Mesenchymal stem cell (in vitro differentiated cells and primary cell): ENCODE measurements at regions not wholly inside any gene's neighbourhood (a gene's known extent, or its start where the extent isn't known, plus 50 kb on each side); places are given as distances from the start of the nearest gene placed in this dataset.

ENCODE experiments used
- DNase-seq: peaks from one replicate; pipeline ENCODE4 v3.0.0-alpha.2; 2013
- H2AFZ ChIP-seq: one replicate; pipeline ENCODE4 v1.6.1; 2013; ENCODE audit warnings: low read depth, mild to moderate bottlenecking, control low read depth, inconsistent platforms, low read length, moderate library complexity
- H2AK5ac ChIP-seq: 2 replicates; pipeline ENCODE4 v1.6.1; 2013; ENCODE audit warnings: low read length, moderate library complexity, mild to moderate bottlenecking, inconsistent platforms; ENCODE audit not compliant: severe bottlenecking
- H2BK120ac ChIP-seq: one replicate; pipeline ENCODE4 v1.6.1; 2013; ENCODE audit warnings: low read depth, mild to moderate bottlenecking, inconsistent platforms, low read length, moderate library complexity
- H2BK12ac ChIP-seq, 2 experiments: one replicate each; pipeline ENCODE4 v1.6.1; 2013; ENCODE audit warnings: inconsistent platforms in 2 of 2, low read length in 2 of 2, mild to moderate bottlenecking in 2 of 2, moderate library complexity in 2 of 2, control low read depth in 1 of 2
- H2BK15ac ChIP-seq: one replicate; pipeline ENCODE4 v1.6.1; 2013; ENCODE audit warnings: mild to moderate bottlenecking, low read depth, inconsistent platforms; ENCODE audit not compliant: poor library complexity, severe bottlenecking
- H2BK5ac ChIP-seq: 2 replicates; pipeline ENCODE4 v1.6.1; 2013; ENCODE audit warnings: low read depth, mild to moderate bottlenecking, low read length, control low read depth, inconsistent platforms; ENCODE audit not compliant: poor library complexity, severe bottlenecking
- H3K14ac ChIP-seq, 2 experiments: one replicate each; pipeline ENCODE4 v1.6.1; 2013; ENCODE audit warnings: inconsistent platforms in 2 of 2, low read length in 2 of 2, control low read depth in 1 of 2, mild to moderate bottlenecking in 1 of 2, moderate library complexity in 1 of 2
- H3K18ac ChIP-seq, 2 experiments: one replicate each; pipeline ENCODE4 v1.6.1; 2013; ENCODE audit warnings: inconsistent platforms in 2 of 2, low read length in 2 of 2, control low read depth in 1 of 2, low read depth in 1 of 2, mild to moderate bottlenecking in 1 of 2
- H3K23ac ChIP-seq, 2 experiments: one replicate each; pipeline ENCODE4 v1.6.1; 2013; ENCODE audit warnings: inconsistent platforms in 2 of 2, low read length in 2 of 2, mild to moderate bottlenecking in 2 of 2, moderate library complexity in 2 of 2, control low read depth in 1 of 2
- H3K27ac ChIP-seq: 2 replicates; pipeline ENCODE4 v1.5.1; 2013; ENCODE audit warnings: mild to moderate bottlenecking, moderate library complexity, low read length, control low read depth, inconsistent platforms; ENCODE audit not compliant: poor library complexity, severe bottlenecking
- H3K27me3 ChIP-seq, 2 experiments: 2 replicates each; pipeline versions ENCODE4 v1.6.1 to v1.7.0; 2013; ENCODE audit warnings: low read length in 2 of 2, mild to moderate bottlenecking in 2 of 2, moderate library complexity in 2 of 2, control low read depth in 1 of 2, inconsistent platforms in 1 of 2; ENCODE audit not compliant: control insufficient read depth in 1 of 2, insufficient read depth in 1 of 2
- H3K36me3 ChIP-seq, 2 experiments: 2 replicates each; pipeline versions ENCODE4 v1.6.1 to v1.7.0; 2013; ENCODE audit warnings: low read length in 2 of 2, control low read depth in 1 of 2, inconsistent platforms in 1 of 2, low read depth in 1 of 2, mild to moderate bottlenecking in 1 of 2; ENCODE audit not compliant: insufficient read depth in 2 of 2, control insufficient read depth in 1 of 2
- H3K4ac ChIP-seq, 2 experiments: one replicate each; pipeline ENCODE4 v1.6.1; 2013; ENCODE audit warnings: inconsistent platforms in 2 of 2, low read length in 2 of 2, mild to moderate bottlenecking in 2 of 2, moderate library complexity in 2 of 2, control low read depth in 1 of 2, low read depth in 1 of 2
- H3K4me1 ChIP-seq: 2 replicates; pipeline ENCODE4 v1.6.1; 2013; ENCODE audit warnings: low read depth, low read length, control low read depth; ENCODE audit not compliant: control insufficient read depth, insufficient read depth
- H3K4me2 ChIP-seq: 2 replicates; pipeline ENCODE4 v1.6.1; 2013; ENCODE audit warnings: low read length, mild to moderate bottlenecking, inconsistent platforms; ENCODE audit not compliant: poor library complexity, severe bottlenecking
- H3K4me3 ChIP-seq, 2 experiments: 2 replicates each; pipeline versions ENCODE4 v1.5.1 to v1.7.0; 2013; ENCODE audit warnings: low read length in 2 of 2, mild to moderate bottlenecking in 2 of 2, control low read depth in 1 of 2, low read depth in 1 of 2; ENCODE audit not compliant: insufficient read depth in 1 of 2
- H3K79me1 ChIP-seq: replicated peaks from 2 replicates; pipeline ENCODE4 v1.6.1; 2013; ENCODE audit warnings: mild to moderate bottlenecking, control low read depth, low read length, inconsistent platforms; ENCODE audit not compliant: poor library complexity, severe bottlenecking
- H3K9ac ChIP-seq: 2 replicates; pipeline ENCODE4 v1.7.0; 2013; ENCODE audit warnings: mild to moderate bottlenecking, low read length, moderate library complexity
- H3K9me3 ChIP-seq: 2 replicates; pipeline ENCODE4 v1.7.0; 2013; ENCODE audit warnings: mild to moderate bottlenecking, low read length; ENCODE audit not compliant: control insufficient read depth
- H4K8ac ChIP-seq: one replicate; pipeline ENCODE4 v1.6.1; 2013; ENCODE audit warnings: inconsistent platforms, mild to moderate bottlenecking, low read length, moderate library complexity
- H4K91ac ChIP-seq: one replicate; pipeline ENCODE4 v1.6.1; 2013; ENCODE audit warnings: mild to moderate bottlenecking, low read length, inconsistent platforms
- WGBS: methylation state at CpG from one replicate; pipeline ENCODE4 v1.1.7; 2013; ENCODE audit warnings: mixed read lengths; 5-methylcytosine and 5-hydroxymethylcytosine counted together

- H3K4me1 ChIP-seq: peaks cover 9% of the 10 kb centered on the region
- no peak overlapping the region for H2BK5ac ChIP-seq
- no peaks in the 10 kb centered on the region for H3K36me3 ChIP-seq
- no peak overlapping the region for H3K18ac ChIP-seq
- no peak overlapping the region for H2AK5ac ChIP-seq
- no peak overlapping the region for H3K27ac ChIP-seq
- no peaks in the 10 kb centered on the region for H3K27me3 ChIP-seq
- H3K9ac ChIP-seq: no peak overlapping the region
- no peak overlapping the region for H3K4ac ChIP-seq
- no peak overlapping the region for H2BK12ac ChIP-seq
- no peak overlapping the region for H2BK120ac ChIP-seq
- H4K8ac ChIP-seq: no peak overlapping the region
- H3K4me3 ChIP-seq: no peak overlapping the region
- H2BK15ac ChIP-seq: no peak overlapping the region
- H4K91ac ChIP-seq: no peak overlapping the region
- H3K23ac ChIP-seq: no peak overlapping the region
- DNase-seq: peak; percentile 75
- H2AFZ ChIP-seq: no peak overlapping the region
- H3K9me3 ChIP-seq: no peaks in the 10 kb centered on the region
- no peak overlapping the region for H3K14ac ChIP-seq
- H3K79me1 ChIP-seq: no peaks in the 10 kb centered on the region
- no peak overlapping the region for H3K4me2 ChIP-seq
These were observed 112.1 kb downstream of the TNFSF18 start for GRCh38 chr1:172938681-172939080.

DNA sequence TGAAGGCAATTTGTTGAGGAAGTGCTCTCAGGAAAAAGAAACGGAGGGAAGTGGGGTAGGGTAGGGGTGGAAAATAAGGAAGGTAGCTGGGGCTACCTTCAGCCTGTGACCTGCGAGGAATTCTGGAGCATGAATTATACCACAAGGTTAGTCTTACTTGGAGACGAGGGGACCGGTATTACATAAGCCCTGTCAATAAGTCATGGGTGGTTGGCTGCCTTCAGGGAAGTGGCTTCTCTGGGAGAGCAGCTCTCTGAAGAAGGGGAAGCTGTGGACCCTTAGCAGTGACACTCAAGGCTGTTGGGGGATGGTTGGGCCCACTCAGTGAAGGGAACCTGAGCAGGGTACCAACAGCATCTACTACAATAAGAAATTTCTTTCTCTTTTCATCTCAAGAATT is 111.3 kb downstream of the TNFSF18 start:
- 87% methylated on average over 4 of the region's 4 CpGs for WGBS
- Histone ChIP-seq H3K27me3 (no peaks in the 10 kb centered on the region), H2BK5ac (no peak overlapping the region)

DNA sequence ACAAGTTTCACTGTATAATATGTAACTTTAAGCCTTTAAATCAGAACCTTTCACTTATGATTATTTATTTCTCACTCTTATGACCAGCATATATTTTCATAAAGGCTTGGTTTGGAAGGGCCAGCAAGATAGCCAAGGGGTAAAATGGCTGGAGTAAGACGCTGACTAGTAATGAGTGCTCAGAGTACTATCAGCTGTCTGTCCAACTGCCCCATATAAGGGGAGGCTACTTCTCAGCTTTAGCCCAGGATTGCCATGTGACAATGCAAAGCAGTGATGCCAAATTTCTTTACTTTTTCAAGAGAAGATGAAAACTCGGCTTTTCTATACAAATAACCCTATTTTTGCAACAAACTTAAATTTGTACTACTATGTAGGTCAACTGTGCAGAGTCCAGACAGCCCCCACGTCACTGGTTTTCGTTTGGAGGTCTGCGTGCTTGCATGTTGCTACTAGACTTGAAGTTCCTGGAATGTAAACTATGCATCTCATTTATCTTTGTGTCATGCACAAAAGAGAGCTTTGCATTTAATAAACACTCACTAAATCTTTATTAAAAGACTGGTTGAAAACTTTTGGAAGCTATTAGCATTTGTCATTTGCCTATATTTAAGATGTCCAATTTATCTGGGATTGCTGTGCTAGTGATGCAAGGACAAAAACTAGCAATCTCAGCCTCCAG is 110.4 kb downstream of the TNFSF18 start:
- no peaks in the 10 kb centered on the region for H3K36me3 ChIP-seq
- no peak overlapping the region for H3K23ac ChIP-seq
- H2AFZ ChIP-seq: no peak overlapping the region
- H3K4me2 ChIP-seq: no peak overlapping the region
- H3K9ac ChIP-seq: no peak overlapping the region
- H4K91ac ChIP-seq: peak overlapping the region; percentile 82
- peak overlapping the region in 1 of 2 experiments; percentile 100 for H3K18ac ChIP-seq
- H2BK15ac ChIP-seq: no peak overlapping the region
- H2BK120ac ChIP-seq: peak overlapping the region; percentile 91
- H3K4me3 ChIP-seq: no peak overlapping the region
- no peaks in the 10 kb centered on the region for H3K79me1 ChIP-seq
- H3K4ac ChIP-seq: peak overlapping the region in 1 of 2 experiments; percentile 54
- H2BK12ac ChIP-seq: peak overlapping the region; percentile 94 to 99
- H3K9me3 ChIP-seq: no peaks in the 10 kb centered on the region
- WGBS: 3% methylated on average over 5 of the region's 5 CpGs
- H2BK5ac ChIP-seq: no peak overlapping the region
- H3K27ac ChIP-seq: no peak overlapping the region
- H3K27me3 ChIP-seq: no peaks in the 10 kb centered on the region
- H3K4me1 ChIP-seq: peaks cover 9% of the 10 kb centered on the region
- no peak overlapping the region for H4K8ac ChIP-seq
- H3K14ac ChIP-seq: no peak overlapping the region
- peak; percentile 91 for DNase-seq
- no peak overlapping the region for H2AK5ac ChIP-seq

More for the DNA sequence above, 111.3 kb downstream of the TNFSF18 start:
- no peak overlapping the region for H3K9ac ChIP-seq
- peak overlapping the region in 1 of 2 experiments; percentile 37 for H3K14ac ChIP-seq
- peak overlapping the region; percentile 72 to 85 for H3K4ac ChIP-seq
- no peak for DNase-seq
- no peak overlapping the region for H3K27ac ChIP-seq
- peak overlapping the region; percentile 98 for H4K91ac ChIP-seq
- peak overlapping the region; percentile 94 to 99 for H3K18ac ChIP-seq
- H3K4me3 ChIP-seq: no peak overlapping the region
- H3K23ac ChIP-seq: no peak overlapping the region
- H2AK5ac ChIP-seq: peak overlapping the region; percentile 96
- no peak overlapping the region for H2AFZ ChIP-seq
- H3K79me1 ChIP-seq: no peaks in the 10 kb centered on the region
- peak overlapping the region; percentile 97 for H2BK15ac ChIP-seq
- H2BK120ac ChIP-seq: peak overlapping the region; percentile 97
- H3K4me2 ChIP-seq: no peak overlapping the region
- H3K36me3 ChIP-seq: no peaks in the 10 kb centered on the region
- H3K9me3 ChIP-seq: no peaks in the 10 kb centered on the region
- H4K8ac ChIP-seq: peak overlapping the region; percentile 90
- peaks cover 9% of the 10 kb centered on the region for H3K4me1 ChIP-seq
- H2BK12ac ChIP-seq: peak overlapping the region; percentile 97 to 100

GRCh38 chr1:172941471-172941870 is 109.3 kb downstream of the TNFSF18 start:
- H3K9me3 ChIP-seq: no peaks in the 10 kb centered on the region
- H3K4me2 ChIP-seq: no peak overlapping the region
- H3K14ac ChIP-seq: peak overlapping the region in 1 of 2 experiments; percentile 100
- peak overlapping the region; percentile 90 for H4K8ac ChIP-seq
- WGBS: 79% methylated on average over 1 of the region's 1 CpG
- peak overlapping the region; percentile 40 for H2AK5ac ChIP-seq
- H4K91ac ChIP-seq: peak overlapping the region; percentile 97
- peak overlapping the region; percentile 91 for H2BK120ac ChIP-seq
- H2BK5ac ChIP-seq: no peak overlapping the region
- peaks cover 7% of the 10 kb centered on the region for H3K4me1 ChIP-seq
- peak overlapping the region; percentile 85 to 99 for H3K4ac ChIP-seq
- no peak overlapping the region for H3K27ac ChIP-seq
- H3K4me3 ChIP-seq: no peak overlapping the region
- peak overlapping the region in 1 of 2 experiments; percentile 89 for H3K23ac ChIP-seq
- H3K9ac ChIP-seq: no peak overlapping the region
- H3K18ac ChIP-seq: peak overlapping the region; percentile 98 to 100
- H3K27me3 ChIP-seq: no peaks in the 10 kb centered on the region
- no peak overlapping the region for H2AFZ ChIP-seq
- H3K36me3 ChIP-seq: no peaks in the 10 kb centered on the region
- no peak for DNase-seq
- H3K79me1 ChIP-seq: no peaks in the 10 kb centered on the region
- peak overlapping the region; percentile 99 to 100 for H2BK12ac ChIP-seq
- peak overlapping the region; percentile 82 for H2BK15ac ChIP-seq
